H7 (cell line): ENCODE measurements at regions not wholly inside any gene's neighbourhood (a gene's known extent, or its start where the extent isn't known, plus 50 kb on each side); places are given as distances from the start of the nearest gene placed in this dataset.
"Not testable (repeated sequence)": the region's sequence is repeated elsewhere in the genome, so short reads cannot be mapped to it uniquely, and the experiment has no call there.

Source experiments
- DNase-seq: peaks from one replicate; pipeline ENCODE4 v3.0.0; 2012
- H3K27me3 ChIP-seq: 2 replicates; pipeline ENCODE4 v1.6.0; 2011; ENCODE audit warnings: mild to moderate bottlenecking, low read length; ENCODE audit not compliant: control insufficient read depth, insufficient read depth
- H3K36me3 ChIP-seq: replicated peaks from 2 replicates; pipeline ENCODE4 v1.5.1; 2011; ENCODE audit warnings: low read length; ENCODE audit not compliant: control insufficient read depth, insufficient read depth
- H3K4me3 ChIP-seq: 2 replicates; pipeline ENCODE4 v1.5.1; 2011; ENCODE audit warnings: low read depth, mild to moderate bottlenecking, control low read depth, low read length, moderate library complexity; ENCODE audit not compliant: insufficient read depth

DNA sequence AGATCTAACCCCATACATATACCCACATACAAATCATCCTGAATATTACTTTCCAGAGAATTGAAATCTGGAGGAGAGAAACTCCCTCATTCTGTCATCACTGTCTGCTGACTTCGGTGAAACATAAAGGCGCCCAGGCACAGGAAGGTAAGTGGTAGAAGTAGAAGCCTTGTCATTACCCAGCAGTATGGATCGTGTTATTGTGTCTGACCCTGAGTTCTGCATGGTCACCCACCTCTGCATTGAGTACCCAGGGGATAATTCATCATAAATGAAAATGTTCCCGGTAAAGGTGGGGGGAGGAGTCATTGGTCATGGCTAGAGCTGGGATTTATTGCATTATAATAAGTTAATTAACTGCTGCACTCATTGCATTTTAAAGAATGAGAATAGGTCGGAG, 342.6 kb upstream of the PKN2 start:
- Histone ChIP-seq H3K4me3 (no peak overlapping the region), H3K27me3 (no peaks in the 10 kb centered on the region), H3K36me3 (no peaks in the 10 kb centered on the region)
- DNase-seq: no peak

DNA sequence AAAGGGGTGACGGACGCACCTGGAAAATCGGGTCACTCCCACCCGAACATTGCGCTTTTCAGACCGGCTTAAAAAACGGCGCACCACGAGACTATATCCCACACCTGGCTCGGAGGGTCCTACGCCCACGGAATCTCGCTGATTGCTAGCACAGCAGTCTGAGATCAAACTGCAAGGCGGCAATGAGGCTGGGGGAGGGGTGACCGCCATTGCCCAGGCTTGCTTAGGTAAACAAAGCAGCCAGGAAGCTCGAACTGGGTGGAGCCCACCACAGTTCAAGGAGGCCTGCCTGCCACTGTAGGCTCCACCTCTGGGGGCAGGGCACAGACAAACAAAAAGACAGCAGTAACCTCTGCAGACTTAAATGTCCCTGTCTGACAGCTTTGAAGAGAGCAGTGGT, 342.0 kb upstream of the PKN2 start:
- H3K36me3 ChIP-seq, H3K27me3 ChIP-seq, H3K4me3 ChIP-seq, DNase-seq: not testable (repeated sequence)

GRCh38 chr1:88350648-88351047, 333.4 kb upstream of the PKN2 start:
- Histone ChIP-seq H3K36me3 (no peaks in the 10 kb centered on the region), H3K27me3 (no peaks in the 10 kb centered on the region), H3K4me3 (no peak overlapping the region)
- no peak for DNase-seq

GRCh38 chr1:88351960-88352359, 332.1 kb upstream of the PKN2 start:
- no peak for DNase-seq
- H3K4me3 ChIP-seq: no peak overlapping the region
- no peaks in the 10 kb centered on the region for H3K27me3 ChIP-seq
- no peaks in the 10 kb centered on the region for H3K36me3 ChIP-seq

- Histone ChIP-seq H3K27me3 (no peaks in the 10 kb centered on the region), H3K4me3 (no peak overlapping the region), H3K36me3 (no peaks in the 10 kb centered on the region)
- DNase-seq: no peak
These were observed 329.8 kb upstream of the PKN2 start for GRCh38 chr1:88354256-88354655.

DNA sequence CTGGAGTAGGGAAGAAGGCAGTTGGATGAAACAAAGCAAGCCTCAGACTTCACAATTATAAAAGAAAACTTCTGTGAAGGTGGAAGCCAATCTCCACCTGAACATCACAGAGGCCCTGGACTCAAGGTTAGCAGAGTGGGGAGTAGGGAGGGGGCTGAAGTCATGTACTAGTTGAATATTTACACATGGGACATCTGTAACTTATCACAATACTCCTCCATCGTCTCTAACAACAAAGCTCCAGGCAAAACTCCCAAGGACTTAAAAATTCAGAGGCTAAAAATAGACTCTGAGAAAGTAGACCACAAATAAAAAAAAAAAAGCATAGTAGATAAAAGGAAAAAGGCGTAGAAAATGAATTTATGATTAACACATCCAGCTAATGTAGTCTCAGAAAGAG, 326.3 kb upstream of the PKN2 start:
- DNase-seq: no peak
- no peaks in the 10 kb centered on the region for H3K36me3 ChIP-seq
- no peak overlapping the region for H3K4me3 ChIP-seq
- H3K27me3 ChIP-seq: no peaks in the 10 kb centered on the region

- DNase-seq: no peak
- no peaks in the 10 kb centered on the region for H3K27me3 ChIP-seq
- no peak overlapping the region for H3K4me3 ChIP-seq
- no peaks in the 10 kb centered on the region for H3K36me3 ChIP-seq
These were observed 312.5 kb upstream of the PKN2 start for GRCh38 chr1:88371436-88372023.

- DNase-seq: no peak
- Histone ChIP-seq H3K27me3 (no peaks in the 10 kb centered on the region), H3K36me3 (no peaks in the 10 kb centered on the region), H3K4me3 (no peak overlapping the region)
These were observed 308.1 kb upstream of the PKN2 start for GRCh38 chr1:88375977-88376376.

GRCh38 chr1:88376421-88376820, 307.7 kb upstream of the PKN2 start:
- no peak overlapping the region for H3K4me3 ChIP-seq
- H3K27me3 ChIP-seq: no peaks in the 10 kb centered on the region
- H3K36me3 ChIP-seq: no peaks in the 10 kb centered on the region
- no peak for DNase-seq

DNA sequence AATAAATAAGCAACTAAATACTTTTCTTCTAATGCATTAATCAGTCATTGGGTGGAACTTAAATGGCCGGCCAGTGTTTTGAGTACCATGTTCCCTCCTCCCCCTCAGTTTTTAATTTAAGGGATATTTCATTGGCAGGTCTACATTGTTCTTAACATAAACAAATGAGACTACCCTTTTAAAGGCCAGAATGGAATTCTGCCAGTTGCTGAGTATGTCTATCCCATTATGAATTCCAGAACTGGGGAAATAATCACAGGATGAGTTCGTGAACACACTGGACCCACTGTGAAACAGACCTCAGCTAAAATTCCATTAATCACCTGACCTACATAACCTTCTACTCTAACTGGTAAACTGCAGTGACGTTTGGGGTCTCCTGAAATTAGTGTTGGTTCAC, 305.5 kb upstream of the PKN2 start:
- H3K4me3 ChIP-seq: no peak overlapping the region
- no peak for DNase-seq
- H3K36me3 ChIP-seq: no peaks in the 10 kb centered on the region
- no peaks in the 10 kb centered on the region for H3K27me3 ChIP-seq

DNA sequence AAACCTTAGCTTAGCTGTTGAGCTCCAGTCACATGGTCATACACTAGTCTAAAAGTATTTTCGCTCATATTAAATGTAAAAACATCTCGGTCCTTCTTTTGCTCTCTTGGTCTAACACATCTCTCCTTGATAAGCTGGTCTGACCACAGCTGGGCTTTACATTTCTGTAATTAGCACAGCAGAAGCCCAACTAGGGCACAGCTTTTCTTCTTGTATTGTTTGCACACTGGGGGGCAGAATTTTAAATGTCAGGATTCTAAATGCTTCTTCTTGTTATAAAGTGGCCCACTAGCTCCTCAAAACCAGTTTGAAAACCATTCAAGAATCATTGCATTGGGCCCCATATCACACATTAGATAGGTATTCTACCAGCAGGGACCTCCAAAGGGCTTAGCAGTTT, 289.1 kb upstream of the PKN2 start:
- DNase-seq: peak; percentile 12
- H3K4me3 ChIP-seq: no peak overlapping the region
- no peaks in the 10 kb centered on the region for H3K36me3 ChIP-seq
- no peaks in the 10 kb centered on the region for H3K27me3 ChIP-seq

DNA sequence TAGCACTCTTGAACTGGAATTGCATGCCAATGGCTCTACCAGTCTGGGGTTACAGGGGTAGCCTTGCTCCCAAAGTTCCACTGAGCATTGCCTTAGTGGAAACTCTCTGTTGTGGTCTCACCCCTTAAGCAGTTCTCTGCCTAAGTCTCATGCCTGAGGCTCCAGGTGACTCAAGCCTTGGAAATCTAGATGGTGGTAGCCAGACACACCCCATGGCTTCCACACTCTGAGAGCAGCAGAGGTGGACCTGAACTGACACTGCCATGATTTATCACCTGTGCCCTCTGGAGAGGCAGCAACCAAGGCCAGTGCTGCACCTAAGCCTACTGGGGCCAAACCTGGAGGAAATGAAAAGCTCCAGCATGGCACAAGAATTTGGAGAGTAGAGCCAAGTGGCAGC, 285.7 kb upstream of the PKN2 start:
- Histone ChIP-seq H3K36me3 (no peaks in the 10 kb centered on the region), H3K4me3 (no peak overlapping the region)

GRCh38 chr1:88399690-88400089, 284.4 kb upstream of the PKN2 start:
- no peak for DNase-seq
- H3K4me3 ChIP-seq: no peak overlapping the region
- no peaks in the 10 kb centered on the region for H3K27me3 ChIP-seq
- no peaks in the 10 kb centered on the region for H3K36me3 ChIP-seq

More for the DNA sequence above, 285.7 kb upstream of the PKN2 start:
- no peaks in the 10 kb centered on the region for H3K27me3 ChIP-seq
- no peak for DNase-seq

DNA sequence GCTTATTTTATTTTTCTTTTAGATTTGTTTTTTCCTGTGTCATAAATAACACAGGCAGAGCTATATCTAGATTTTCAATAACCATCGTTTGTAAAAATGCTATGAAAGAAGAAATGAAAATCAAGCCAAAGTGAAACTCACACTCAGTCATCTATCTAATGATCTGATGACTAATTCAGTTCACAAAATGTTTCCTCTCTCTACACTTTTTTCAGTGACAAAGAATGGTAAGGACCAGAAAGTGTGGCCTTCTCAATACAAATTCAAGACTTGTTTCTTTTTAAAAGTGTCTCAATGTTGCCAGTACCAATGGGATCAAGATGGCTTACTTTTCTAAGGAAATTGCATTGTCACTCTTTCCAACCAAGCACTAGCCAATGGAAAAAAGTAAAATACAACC, 282.8 kb upstream of the PKN2 start:
- Histone ChIP-seq H3K36me3 (no peaks in the 10 kb centered on the region), H3K27me3 (no peaks in the 10 kb centered on the region), H3K4me3 (no peak overlapping the region)
- no peak for DNase-seq

GRCh38 chr1:88404582-88404981, 279.5 kb upstream of the PKN2 start:
- DNase-seq: peak; percentile 10
- Histone ChIP-seq H3K4me3 (no peak overlapping the region), H3K36me3 (no peaks in the 10 kb centered on the region), H3K27me3 (no peaks in the 10 kb centered on the region)

DNA sequence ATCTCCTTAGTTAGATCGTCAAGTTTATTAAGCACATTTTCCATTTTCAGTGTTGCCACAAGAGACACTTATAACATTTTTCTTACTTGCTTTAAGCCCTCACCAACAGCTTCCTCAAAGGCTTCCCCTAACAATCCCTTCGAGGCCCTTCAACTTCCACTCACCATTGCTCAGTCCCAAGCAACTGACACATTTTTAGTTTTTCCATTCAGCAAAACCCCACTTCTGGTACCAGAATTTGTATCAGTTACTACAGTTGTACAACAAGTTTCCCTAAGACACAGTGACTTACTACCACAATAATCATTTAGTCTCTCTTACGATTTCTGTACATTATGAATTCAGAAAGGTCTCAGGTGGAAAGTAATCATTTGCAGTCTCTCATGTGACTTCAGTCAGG, 276.8 kb upstream of the PKN2 start:
- H3K27me3 ChIP-seq: no peaks in the 10 kb centered on the region
- H3K36me3 ChIP-seq: no peaks in the 10 kb centered on the region
- no peak for DNase-seq
- no peak overlapping the region for H3K4me3 ChIP-seq
